Kidney glomerular epithelial cell (primary cell): ENCODE measurements at regions not wholly inside any gene's neighbourhood (a gene's known extent, or its start where the extent isn't known, plus 50 kb on each side); places are given as distances from the start of the nearest gene placed in this dataset.
"Not testable (repeated sequence)": the region's sequence is repeated elsewhere in the genome, so short reads cannot be mapped to it uniquely, and the experiment has no call there.

Experiments used
- DNase-seq: peaks from one replicate; lab custom pipeline; 2025; lab: John Stamatoyannopoulos, UW

DNA sequence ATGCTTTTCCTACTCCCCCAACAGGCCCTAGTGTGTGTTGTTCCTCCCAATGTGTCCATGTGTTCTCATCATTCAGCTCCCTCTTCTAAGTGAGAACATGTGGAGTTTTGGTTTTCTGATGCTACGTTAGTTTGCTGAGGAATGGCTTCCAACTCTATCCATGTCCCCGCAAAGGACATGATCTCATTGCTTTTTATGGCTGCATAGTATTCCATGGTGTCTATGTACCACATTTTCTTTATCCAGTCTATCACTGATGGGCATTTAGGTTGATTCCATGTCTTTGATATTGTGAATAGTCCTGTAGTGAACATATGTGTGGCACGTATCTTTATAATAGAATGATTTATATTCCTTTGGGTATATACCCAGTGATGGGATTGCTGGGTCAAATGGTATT lies 72.5 kb upstream of the CCNY start:
- DNase-seq, result not testable (repeated sequence)

DNA sequence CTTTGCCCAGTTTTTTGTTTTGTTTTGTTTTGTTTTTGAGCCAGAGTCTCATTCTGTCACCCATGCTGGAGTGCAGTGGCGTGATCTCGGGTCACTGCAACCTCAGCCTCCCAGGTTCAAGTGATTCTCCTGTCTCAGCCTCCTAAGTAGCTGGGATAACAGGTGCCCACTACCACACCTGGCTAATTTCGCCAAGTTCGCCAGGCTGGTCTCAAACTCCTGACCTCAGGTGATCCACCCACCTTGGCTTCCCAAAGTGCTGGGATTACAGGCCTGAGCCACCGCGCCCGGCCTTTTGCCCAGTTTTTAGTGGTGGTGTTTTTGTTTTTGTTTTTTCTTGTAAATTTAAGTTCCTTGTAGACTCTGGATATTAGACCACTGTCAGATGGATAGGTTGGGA lies 71.7 kb upstream of the CCNY start:
- not testable (repeated sequence) for DNase-seq

DNA sequence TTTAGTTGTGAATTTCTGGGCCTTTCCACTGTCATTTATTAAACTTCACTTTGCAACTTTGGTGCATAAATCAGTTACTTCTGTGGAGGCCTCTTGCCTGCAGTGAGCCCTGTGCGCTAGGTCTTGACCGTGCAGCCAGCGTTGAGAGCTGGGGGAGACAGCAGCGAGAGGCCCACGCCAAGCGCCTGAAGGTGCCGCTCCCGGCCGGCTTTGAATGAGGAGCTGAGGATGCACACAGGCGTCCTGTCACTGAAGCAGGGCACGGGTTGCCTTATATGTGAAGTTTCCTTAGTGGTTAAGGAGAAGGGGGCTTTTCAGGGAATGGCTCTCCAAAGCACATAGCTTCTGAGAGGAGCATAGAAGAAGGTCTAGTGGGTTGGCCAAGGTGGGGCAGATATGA lies 70.9 kb upstream of the CCNY start:
- DNase-seq, result no peak

DNA sequence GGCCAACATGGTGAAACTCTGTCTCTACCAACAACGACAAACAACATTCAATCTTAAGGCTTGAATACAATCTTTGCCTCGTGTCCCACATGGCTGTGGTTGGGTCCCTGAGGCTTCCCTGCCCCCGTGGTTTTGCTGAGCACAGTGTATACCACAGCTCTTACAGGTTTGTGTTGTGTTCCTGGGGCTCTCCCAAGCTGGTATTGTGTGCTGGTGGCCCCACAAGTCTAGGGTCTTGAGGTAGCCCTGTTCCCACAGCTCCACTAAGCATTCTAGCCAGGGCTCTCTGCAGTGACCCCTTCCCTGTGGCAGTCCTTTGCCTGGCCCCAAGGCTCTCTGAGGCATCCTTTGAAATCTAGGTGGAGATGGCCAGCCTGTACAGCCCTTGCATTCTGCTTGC lies 68.0 kb upstream of the CCNY start:
- no peak for DNase-seq

GRCh38 chr10:35268791-35269257 lies 67.5 kb upstream of the CCNY start:
- peak; percentile 42 for DNase-seq

DNA sequence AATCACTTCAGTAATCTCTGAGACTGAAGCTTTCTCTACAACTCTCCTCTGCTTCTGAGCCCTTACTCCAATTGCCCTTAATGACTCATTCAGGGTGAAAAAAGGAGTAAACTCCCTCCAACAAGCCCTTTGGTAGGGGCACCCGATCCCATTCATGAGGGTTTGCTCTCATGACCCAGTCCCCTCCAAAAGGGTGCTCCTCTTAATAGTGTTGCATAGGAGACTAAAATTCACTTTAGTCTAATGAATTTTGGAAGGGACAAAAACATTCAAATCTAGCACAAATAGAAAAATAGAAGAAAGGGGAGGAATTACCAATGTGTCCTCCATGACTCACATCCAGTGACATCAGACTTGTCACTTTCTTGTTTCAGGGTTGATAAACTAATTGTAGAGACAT lies 66.2 kb upstream of the CCNY start:
- DNase-seq, result no peak

GRCh38 chr10:35271086-35271858 lies 65.0 kb upstream of the CCNY start:
- peak; percentile 16 for DNase-seq

DNA sequence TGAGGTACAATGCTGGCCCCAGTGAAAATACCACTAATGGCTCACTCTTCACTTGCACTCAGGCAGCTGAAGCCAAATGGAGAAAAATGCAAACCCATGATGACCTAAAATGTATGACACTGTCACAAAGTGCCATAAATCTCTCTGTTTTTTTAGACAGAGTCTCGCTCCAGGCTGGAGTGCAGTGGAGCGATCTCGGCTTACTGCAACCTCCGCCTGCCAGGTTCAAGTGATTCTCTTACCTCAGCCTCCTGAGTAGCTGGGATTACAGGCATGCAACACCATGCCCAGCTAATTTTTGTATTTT lies 64.5 kb upstream of the CCNY start:
- DNase-seq, result not testable (repeated sequence)

GRCh38 chr10:35272401-35272800 lies 63.9 kb upstream of the CCNY start:
- not testable (repeated sequence) for DNase-seq

GRCh38 chr10:35273994-35274393 lies 62.3 kb upstream of the CCNY start:
- DNase-seq, result not testable (repeated sequence)

- no peak for DNase-seq
Measured at GRCh38 chr10:35274498-35275060, 61.7 kb upstream of the CCNY start.

DNA sequence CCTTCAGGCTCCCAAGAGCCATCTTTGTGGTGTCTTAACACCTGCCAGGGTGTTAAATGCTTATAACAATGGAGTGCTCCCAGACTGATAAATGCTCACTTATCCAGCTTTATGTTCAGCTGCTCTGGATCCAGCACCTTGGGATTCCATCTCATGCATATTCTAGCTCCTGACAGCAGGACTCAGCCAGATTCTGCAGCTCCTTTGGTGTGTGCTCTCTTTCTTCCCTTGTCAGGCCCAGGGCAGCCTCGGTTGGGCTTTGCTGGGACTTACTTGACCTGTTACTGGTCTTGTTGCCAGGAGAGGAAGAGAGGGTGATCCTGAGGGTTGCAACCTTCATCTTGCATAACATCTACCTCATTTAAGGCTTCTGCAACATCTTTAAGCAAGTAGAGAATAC lies 59.4 kb upstream of the CCNY start:
- no peak for DNase-seq

- DNase-seq, result not testable (repeated sequence)
Measured at GRCh38 chr10:35280246-35280645, 56.1 kb upstream of the CCNY start.
